OCI-LY3 (cell line): ENCODE measurements at regions not wholly inside any gene's neighbourhood (a gene's known extent, or its start where the extent isn't known, plus 50 kb on each side); places are given as distances from the start of the nearest gene placed in this dataset.

Source experiments
- H2AFZ ChIP-seq: fragments of 200-600, 300-600 bp; shearing (Covaris generic); 2 replicates; pipeline ENCODE4 v1.6.0; 2014; ENCODE audit warnings: antibody characterized with exemption, low read depth, low read length
- H3K27ac ChIP-seq: fragments of 200-600, 300-600 bp; sonication (generic); 2 replicates; pipeline ENCODE4 v1.5.1; 2014; ENCODE audit warnings: mild to moderate bottlenecking, low read length, moderate library complexity, mixed read lengths
- H3K27me3 ChIP-seq: fragments of 200-600, 300-600 bp; sonication (generic); 2 replicates; pipeline ENCODE4 v1.6.1; 2014; ENCODE audit warnings: low read depth, low read length, mixed read lengths
- H3K36me3 ChIP-seq: fragments of 200-600, 300-600 bp; sonication (generic); replicated peaks from 2 replicates; pipeline ENCODE3; 2014; ENCODE audit warnings: low read depth, low read length, mixed read lengths
- H3K4me1 ChIP-seq: fragments of 300-600, 200-600 bp; sonication (generic); 2 replicates; pipeline ENCODE4 v1.6.1; 2014; ENCODE audit warnings: low read length, mixed read lengths
- H3K4me2 ChIP-seq: fragments of 200-600, 300-600 bp; sonication (generic); 2 replicates; pipeline ENCODE4 v1.6.1; 2014; ENCODE audit warnings: low read length, mixed read lengths
- H3K4me3 ChIP-seq: fragments of 300-600, 200-600 bp; sonication (generic); 2 replicates; pipeline ENCODE4 v1.5.1; 2014; ENCODE audit warnings: antibody characterized with exemption, mild to moderate bottlenecking, low read length, moderate library complexity
- H3K79me2 ChIP-seq: fragments of 300-600, 200-600 bp; shearing (Covaris generic); 2 replicates; pipeline ENCODE4 v1.6.1; 2014; ENCODE audit warnings: mild to moderate bottlenecking, low read length, mixed read lengths
- H3K9ac ChIP-seq: fragments of 300-600, 200-600 bp; shearing (Covaris generic); 2 replicates; pipeline ENCODE4 v1.6.0; 2014; ENCODE audit warnings: mild to moderate bottlenecking, low read length, moderate library complexity
- H3K9me3 ChIP-seq: fragments of 200-600, 300-600 bp; shearing (Covaris generic); 2 replicates; pipeline ENCODE4 v1.6.1; 2014; ENCODE audit warnings: low read length, mixed read lengths; ENCODE audit not compliant: insufficient read depth
- H4K20me1 ChIP-seq: fragments of 200-600, 300-600 bp; sonication (generic); 2 replicates; pipeline ENCODE4 v1.6.1; 2016; ENCODE audit warnings: low read length, mixed read lengths; ENCODE audit not compliant: insufficient read depth
- EZH2phosphoT487 ChIP-seq: fragments of 200-600 bp; shearing (Covaris generic); IDR thresholded peaks from 2 replicates; pipeline ENCODE4 v1.6.1; 2018; ENCODE audit warnings: antibody characterized with exemption, mixed run types, low read depth
- TF ChIP-seq, protein P1 (sequence below): fragments of 200-600, 300-600 bp; sonication (generic); IDR thresholded peaks from 2 replicates; pipeline ENCODE4 v1.5.1; 2014; ENCODE audit warnings: antibody characterized with exemption, low read length, low read depth

DNA sequence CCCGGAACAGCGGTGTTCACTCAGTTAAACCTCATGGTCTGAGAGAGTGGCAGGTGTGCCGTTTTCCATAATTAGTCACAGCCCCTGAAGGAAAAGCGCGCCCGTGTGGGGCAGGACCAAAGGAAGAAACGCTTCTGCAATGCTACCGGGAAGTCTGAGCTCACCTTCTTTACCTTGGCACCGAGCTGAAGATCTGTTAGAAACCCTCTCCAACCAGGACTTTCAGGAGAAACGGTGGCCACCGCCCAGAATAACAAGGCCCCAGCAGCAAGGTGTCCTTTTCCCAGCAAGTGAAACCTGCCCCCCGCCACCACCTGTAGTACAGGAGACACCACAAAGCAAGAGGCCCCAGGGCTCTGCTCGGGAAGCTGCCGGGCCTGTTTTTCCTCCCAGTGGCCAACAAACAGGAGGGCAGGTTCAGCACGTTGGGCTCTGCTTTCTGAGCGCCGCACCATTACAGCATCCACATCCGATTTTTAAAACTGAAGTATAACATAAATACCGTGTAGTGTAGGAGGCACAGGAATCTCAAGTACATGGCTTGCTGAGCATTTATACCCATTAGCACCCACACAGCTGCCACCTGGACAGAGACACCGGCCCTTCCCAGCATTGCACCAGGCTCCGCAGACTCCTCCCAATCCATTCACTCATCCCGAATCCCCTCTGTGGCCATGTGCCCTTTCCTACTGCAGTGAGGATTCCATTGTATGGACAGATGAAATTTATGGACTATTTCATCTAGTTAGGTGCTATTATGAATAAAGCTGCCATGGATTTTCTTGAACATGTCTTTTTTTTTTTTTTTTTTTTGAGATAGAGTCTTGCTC is 121.8 kb upstream of the RIOK3 start:
- Histone ChIP-seq H3K9ac (no peak overlapping the region), H3K4me3 (no peak overlapping the region), H3K36me3 (no peaks in the 10 kb centered on the region), H3K4me1 (peaks cover 18% of the 10 kb centered on the region), H2AFZ (no peak overlapping the region), H3K27me3 (no peaks in the 10 kb centered on the region), H3K27ac (no peak overlapping the region), H3K4me2 (peak overlapping the region; percentile 29; the same call in 1 of the 2 replicates), H3K9me3 (no peaks in the 10 kb centered on the region), H4K20me1 (no peaks in the 10 kb centered on the region), H3K79me2 (no peaks in the 10 kb centered on the region)
- TF ChIP-seq, protein P1, sequence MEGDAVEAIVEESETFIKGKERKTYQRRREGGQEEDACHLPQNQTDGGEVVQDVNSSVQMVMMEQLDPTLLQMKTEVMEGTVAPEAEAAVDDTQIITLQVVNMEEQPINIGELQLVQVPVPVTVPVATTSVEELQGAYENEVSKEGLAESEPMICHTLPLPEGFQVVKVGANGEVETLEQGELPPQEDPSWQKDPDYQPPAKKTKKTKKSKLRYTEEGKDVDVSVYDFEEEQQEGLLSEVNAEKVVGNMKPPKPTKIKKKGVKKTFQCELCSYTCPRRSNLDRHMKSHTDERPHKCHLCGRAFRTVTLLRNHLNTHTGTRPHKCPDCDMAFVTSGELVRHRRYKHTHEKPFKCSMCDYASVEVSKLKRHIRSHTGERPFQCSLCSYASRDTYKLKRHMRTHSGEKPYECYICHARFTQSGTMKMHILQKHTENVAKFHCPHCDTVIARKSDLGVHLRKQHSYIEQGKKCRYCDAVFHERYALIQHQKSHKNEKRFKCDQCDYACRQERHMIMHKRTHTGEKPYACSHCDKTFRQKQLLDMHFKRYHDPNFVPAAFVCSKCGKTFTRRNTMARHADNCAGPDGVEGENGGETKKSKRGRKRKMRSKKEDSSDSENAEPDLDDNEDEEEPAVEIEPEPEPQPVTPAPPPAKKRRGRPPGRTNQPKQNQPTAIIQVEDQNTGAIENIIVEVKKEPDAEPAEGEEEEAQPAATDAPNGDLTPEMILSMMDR = no peak
- TF ChIP-seq EZH2phosphoT487 = no peak

GRCh38 chr18:23332356-23332755 is 120.7 kb upstream of the RIOK3 start:
- no peaks in the 10 kb centered on the region for H3K36me3 ChIP-seq
- TF ChIP-seq, protein P1 = no peak
- TF ChIP-seq EZH2phosphoT487 = no peak
- H3K27ac ChIP-seq = no peak overlapping the region
- no peak overlapping the region for H3K4me2 ChIP-seq
- no peaks in the 10 kb centered on the region for H3K9me3 ChIP-seq
- no peaks in the 10 kb centered on the region for H4K20me1 ChIP-seq
- H3K4me3 ChIP-seq = no peak overlapping the region
- H3K9ac ChIP-seq = no peak overlapping the region
- no peak overlapping the region for H2AFZ ChIP-seq
- H3K79me2 ChIP-seq = no peaks in the 10 kb centered on the region
- H3K27me3 ChIP-seq = no peaks in the 10 kb centered on the region
- H3K4me1 ChIP-seq = peaks cover 18% of the 10 kb centered on the region

DNA sequence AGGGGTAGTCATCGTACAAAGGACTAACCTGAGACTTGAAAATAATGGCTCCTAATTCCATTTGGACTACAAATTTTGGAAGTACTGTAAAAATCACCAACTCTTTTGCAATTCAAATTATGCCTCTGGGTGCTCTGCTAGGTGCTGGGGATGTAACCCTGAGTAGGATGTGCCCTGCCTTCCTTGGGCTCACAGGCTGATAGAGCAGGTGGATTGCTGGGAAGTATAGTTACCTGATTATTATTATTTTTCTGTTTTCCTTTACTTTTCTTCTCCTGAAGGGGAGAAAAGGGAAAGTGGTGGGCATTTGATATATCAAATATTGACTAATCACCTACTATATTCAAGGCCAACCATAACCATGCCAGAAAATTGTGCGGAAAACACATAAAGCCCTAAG is 119.3 kb upstream of the RIOK3 start:
- H3K27ac ChIP-seq = no peak overlapping the region
- H3K4me2 ChIP-seq = no peak overlapping the region
- H2AFZ ChIP-seq = no peak overlapping the region
- H4K20me1 ChIP-seq = no peaks in the 10 kb centered on the region
- no peak overlapping the region for H3K9ac ChIP-seq
- H3K4me3 ChIP-seq = no peak overlapping the region
- H3K79me2 ChIP-seq = no peaks in the 10 kb centered on the region
- H3K4me1 ChIP-seq = peaks cover 18% of the 10 kb centered on the region
- H3K9me3 ChIP-seq = no peaks in the 10 kb centered on the region
- no peaks in the 10 kb centered on the region for H3K36me3 ChIP-seq
- no peaks in the 10 kb centered on the region for H3K27me3 ChIP-seq
- no peak for TF ChIP-seq EZH2phosphoT487
- TF ChIP-seq, protein P1 = no peak

GRCh38 chr18:23334569-23334968 is 118.5 kb upstream of the RIOK3 start:
- Histone ChIP-seq H2AFZ (no peak overlapping the region), H3K4me3 (no peak overlapping the region), H3K36me3 (no peaks in the 10 kb centered on the region), H3K4me1 (peaks cover 18% of the 10 kb centered on the region), H3K9me3 (no peaks in the 10 kb centered on the region), H4K20me1 (no peaks in the 10 kb centered on the region), H3K9ac (no peak overlapping the region), H3K79me2 (no peaks in the 10 kb centered on the region), H3K27ac (no peak overlapping the region), H3K27me3 (no peaks in the 10 kb centered on the region), H3K4me2 (no peak overlapping the region)
- TF ChIP-seq, protein P1 = no peak
- TF ChIP-seq EZH2phosphoT487 = no peak
